Testis (tissue), 2 donors: ENCODE measurements at regions not wholly inside any gene's neighbourhood (a gene's known extent, or its start where the extent isn't known, plus 50 kb on each side); places are given as distances from the start of the nearest gene placed in this dataset.

ENCODE experiments used
- DNase-seq: peaks from one replicate; pipeline ENCODE4 v3.0.0-alpha.2; 2019
- H3K27ac ChIP-seq, 2 donors: fragments of 200-600 bp; sonication (generic); one replicate each; pipeline ENCODE4 v1.5.1; 2019
- H3K27me3 ChIP-seq: fragments of 200-600 bp; sonication (generic); one replicate; pipeline ENCODE4 v1.5.1; 2019
- H3K36me3 ChIP-seq: fragments of 200-600 bp; sonication (generic); one replicate; pipeline ENCODE4 v1.5.1; 2017; ENCODE audit warnings: low read depth; ENCODE audit errors: missing control alignments
- H3K4me1 ChIP-seq: fragments of 200-600 bp; sonication (generic); one replicate; pipeline ENCODE4 v1.5.1; 2019
- H3K4me3 ChIP-seq, 2 donors: fragments of 200-600 bp; sonication (generic); one replicate each; pipeline ENCODE4 v1.5.1; 2017 to 2019
- H3K9me3 ChIP-seq: fragments of 200-600 bp; sonication (generic); one replicate; pipeline ENCODE4 v1.5.1; 2017
- CTCF ChIP-seq, 3 experiments: fragments of 450-650 bp in 2 of 3; fragments of 200-600 bp in 1 of 3; sonication (generic) in 1 of 3; IDR thresholded peaks; one replicate each; pipeline ENCODE4 v1.5.1; 2016 to 2019; ENCODE audit warnings: antibody characterized with exemption in 3 of 3, mild to moderate bottlenecking in 2 of 3, moderate library complexity in 1 of 3
- POLR2A ChIP-seq: fragments of 450-650 bp; IDR thresholded peaks from one replicate; pipeline ENCODE4 v1.6.1; 2017; ENCODE audit warnings: antibody characterized with exemption, mild to moderate bottlenecking, moderate library complexity
- WGBS, 2 donors: methylation state at CpG; one replicate each; pipeline ENCODE4 v1.1.5; 2018; 5-methylcytosine and 5-hydroxymethylcytosine counted together
- intact Hi-C: fragments of 100-400 bp; cut with DNase I; formaldehyde crosslinking; loops from one replicate; pipeline ENCODE4 v1.15.1; 2023; ENCODE audit warnings: low total_unique reads

GRCh38 chr4:73001885-73002284 lies 67.6 kb downstream of the COX18 start:
- Histone ChIP-seq H3K27me3 (no peaks in the 10 kb centered on the region), H3K4me1 (no peaks in the 10 kb centered on the region), H3K36me3 (no peaks in the 10 kb centered on the region), H3K9me3 (no peaks in the 10 kb centered on the region), H3K4me3 (no peak overlapping the region), H3K27ac (no peak overlapping the region)
- 83 to 91% methylated on average over 2 of the region's 2 CpGs for WGBS, 2 donors
- no peak for DNase-seq
- TF ChIP-seq CTCF (IDR thresholded peaks at IDR 0.05) (no peak), POLR2A (no peak)
- intact Hi-C loops: no loop called here

GRCh38 chr4:72997409-72997808 lies 72.1 kb downstream of the COX18 start:
- no peaks in the 10 kb centered on the region for H3K9me3 ChIP-seq
- TF ChIP-seq CTCF (IDR thresholded peaks at IDR 0.05) (no peak), POLR2A (no peak)

GRCh38 chr4:72994670-72995069 lies 74.8 kb downstream of the COX18 start:
- H3K36me3 ChIP-seq: no peaks in the 10 kb centered on the region
- 90 to 95% methylated on average over 3 of the region's 3 CpGs for WGBS, 2 donors
- TF ChIP-seq CTCF (IDR thresholded peaks at IDR 0.05) (no peak), POLR2A (no peak)
- H3K9me3 ChIP-seq: no peaks in the 10 kb centered on the region
- no peaks in the 10 kb centered on the region for H3K27me3 ChIP-seq
- no peaks in the 10 kb centered on the region for H3K4me1 ChIP-seq
- intact Hi-C loops: no loop called here
- DNase-seq: no peak
- no peak overlapping the region for H3K27ac ChIP-seq
- H3K4me3 ChIP-seq: no peak overlapping the region

More at GRCh38 chr4:72997409-72997808, 72.1 kb downstream of the COX18 start:
- 90 to 98% methylated on average over 3 of the region's 3 CpGs for WGBS, 2 donors
- H3K27ac ChIP-seq: no peak overlapping the region
- no peak overlapping the region for H3K4me3 ChIP-seq
- intact Hi-C loops: no loop called here
- no peaks in the 10 kb centered on the region for H3K4me1 ChIP-seq
- H3K36me3 ChIP-seq: no peaks in the 10 kb centered on the region
- DNase-seq: no peak
- H3K27me3 ChIP-seq: no peaks in the 10 kb centered on the region

- TF ChIP-seq POLR2A: no peak
- TF ChIP-seq CTCF (IDR thresholded peaks at IDR 0.05): no peak
- no peak for DNase-seq
Measured at GRCh38 chr4:72993876-72994275, 75.6 kb downstream of the COX18 start.

GRCh38 chr4:72991873-72992272 lies 77.6 kb downstream of the COX18 start:
- TF ChIP-seq POLR2A (no peak), CTCF (IDR thresholded peaks at IDR 0.05) (no peak)
- Histone ChIP-seq H3K4me3 (no peak overlapping the region), H3K36me3 (no peaks in the 10 kb centered on the region), H3K27me3 (no peaks in the 10 kb centered on the region), H3K27ac (no peak overlapping the region), H3K4me1 (no peaks in the 10 kb centered on the region), H3K9me3 (no peaks in the 10 kb centered on the region)
- DNase-seq: no peak
- intact Hi-C loops: no loop called here
- 66 to 70% methylated on average over 2 of the region's 2 CpGs for WGBS, 2 donors

More at GRCh38 chr4:72993876-72994275, 75.6 kb downstream of the COX18 start:
- H3K36me3 ChIP-seq: no peaks in the 10 kb centered on the region
- H3K27me3 ChIP-seq: no peaks in the 10 kb centered on the region
- no peak overlapping the region for H3K27ac ChIP-seq
- H3K9me3 ChIP-seq: no peaks in the 10 kb centered on the region
- no peaks in the 10 kb centered on the region for H3K4me1 ChIP-seq
- no peak overlapping the region for H3K4me3 ChIP-seq
- intact Hi-C loops: no loop called here
